ENCODE measurements at regions not wholly inside any gene's neighbourhood (a gene's known extent, or its start where the extent isn't known, plus 50 kb on each side); places are given as distances from the start of the nearest gene placed in this dataset.

DNA sequence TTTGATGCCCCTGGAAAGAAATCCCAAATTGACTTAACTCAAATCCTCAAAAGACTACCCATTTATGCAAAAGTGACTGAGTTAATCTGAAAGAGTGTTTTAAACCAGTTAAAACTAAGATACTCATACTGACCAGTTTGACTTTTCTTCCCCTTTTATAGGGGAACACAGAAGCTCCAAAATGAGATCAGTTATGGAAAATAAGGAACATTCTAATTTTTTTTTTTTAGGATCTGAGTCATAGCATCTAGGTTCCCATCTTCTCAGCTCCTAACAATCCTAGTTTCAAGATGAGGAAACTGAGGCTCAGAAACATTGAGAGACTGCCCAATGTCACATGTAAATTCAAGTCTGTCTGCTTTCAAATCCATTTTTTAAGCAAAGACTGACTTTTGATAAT lies 231.1 kb upstream of the RUNX1 start:
- TF ChIP-seq, protein P1, sequence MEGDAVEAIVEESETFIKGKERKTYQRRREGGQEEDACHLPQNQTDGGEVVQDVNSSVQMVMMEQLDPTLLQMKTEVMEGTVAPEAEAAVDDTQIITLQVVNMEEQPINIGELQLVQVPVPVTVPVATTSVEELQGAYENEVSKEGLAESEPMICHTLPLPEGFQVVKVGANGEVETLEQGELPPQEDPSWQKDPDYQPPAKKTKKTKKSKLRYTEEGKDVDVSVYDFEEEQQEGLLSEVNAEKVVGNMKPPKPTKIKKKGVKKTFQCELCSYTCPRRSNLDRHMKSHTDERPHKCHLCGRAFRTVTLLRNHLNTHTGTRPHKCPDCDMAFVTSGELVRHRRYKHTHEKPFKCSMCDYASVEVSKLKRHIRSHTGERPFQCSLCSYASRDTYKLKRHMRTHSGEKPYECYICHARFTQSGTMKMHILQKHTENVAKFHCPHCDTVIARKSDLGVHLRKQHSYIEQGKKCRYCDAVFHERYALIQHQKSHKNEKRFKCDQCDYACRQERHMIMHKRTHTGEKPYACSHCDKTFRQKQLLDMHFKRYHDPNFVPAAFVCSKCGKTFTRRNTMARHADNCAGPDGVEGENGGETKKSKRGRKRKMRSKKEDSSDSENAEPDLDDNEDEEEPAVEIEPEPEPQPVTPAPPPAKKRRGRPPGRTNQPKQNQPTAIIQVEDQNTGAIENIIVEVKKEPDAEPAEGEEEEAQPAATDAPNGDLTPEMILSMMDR (IDR thresholded peaks at IDR 0.05) = no peak
- TF ChIP-seq TCF7L2 (IDR thresholded peaks at IDR 0.05; ENCODE audit: low read depth, low read length) = no peak
- TF ChIP-seq POLR2AphosphoS5 (IDR thresholded peaks at IDR 0.05; ENCODE audit: low read depth, low read length) = no peak
- no peak for TF ChIP-seq REST (IDR thresholded peaks at IDR 0.05; ENCODE audit: insufficient read depth in 1 of 2, low read depth in 2 of 2, low read length in 1 of 2)
- TF ChIP-seq SIN3A (IDR thresholded peaks at IDR 0.05; ENCODE audit: borderline replicate concordance, insufficient read depth, low read depth, low read length) = no peak
